ENCODE measurements at regions not wholly inside any gene's neighbourhood (a gene's known extent, or its start where the extent isn't known, plus 50 kb on each side); places are given as distances from the start of the nearest gene placed in this dataset.
"Not testable (repeated sequence)": the region's sequence is repeated elsewhere in the genome, so short reads cannot be mapped to it uniquely, and the experiment has no call there.

GRCh38 chr5:36802187-36802586, 74.4 kb upstream of the NIPBL start:
- Mint-ChIP-seq H3K4me1 (peaks cover under 1% of the 10 kb centered on the region; the same call in 2 of the 3 replicates), H3K27ac (no peak overlapping the region), H3K9me3 (no peaks in the 10 kb centered on the region), H3K4me3 (no peak overlapping the region), H3K27me3 (ENCODE audit: insufficient read depth, low read depth, poor library complexity) (no peaks in the 10 kb centered on the region), H3K36me3 (ENCODE audit: low read depth) (no peaks in the 10 kb centered on the region)
- ATAC-seq (no peak), DNase-seq (ENCODE audit: low spot score) (no peak)
- no peaks in the 10 kb centered on the region for H4K20me1 ChIP-seq (replicated peaks; ENCODE audit: insufficient read depth)
- 0 out of 2 replicates have a peak, but pooled peaks cover 1% of the 10 kb centered on the region for H3K4me1 ChIP-seq (ENCODE audit: insufficient read depth)
- H3K4me2 ChIP-seq = no peak overlapping the region
- H2AFZ ChIP-seq = no peak overlapping the region
- no peak overlapping the region for H3K4me3 ChIP-seq
- H3K27ac ChIP-seq (ENCODE audit: low read depth) = no peak overlapping the region
- no peaks in the 10 kb centered on the region for H3F3A ChIP-seq (replicated peaks; ENCODE audit: low read depth)
- H3K36me3 ChIP-seq (ENCODE audit: insufficient read depth) = no peaks in the 10 kb centered on the region
- no peaks in the 10 kb centered on the region for H3K79me2 ChIP-seq (replicated peaks; ENCODE audit: insufficient read depth)
- no peaks in the 10 kb centered on the region for H3K9me2 ChIP-seq (ENCODE audit: insufficient read depth)
- no peak for TF ChIP-seq ZNF331 (CRISPR knock-in tag; IDR thresholded peaks at IDR 0.05; ENCODE audit: low read depth)
- no peak for TF ChIP-seq REST (IDR thresholded peaks at IDR 0.05; ENCODE audit: unreplicated experiment)
- no peak for TF ChIP-seq STAT1 (IDR thresholded peaks at IDR 0.05; ENCODE audit: unreplicated experiment)
- TF ChIP-seq JUNB (IDR thresholded peaks at IDR 0.05; ENCODE audit: unreplicated experiment) = no peak
- no peak for TF ChIP-seq EZH2phosphoT487 (IDR thresholded peaks at IDR 0.05; ENCODE audit: unreplicated experiment)
- TF ChIP-seq CREB1 (CRISPR knock-in tag; IDR thresholded peaks at IDR 0.05; ENCODE audit: low read depth) = no peak
- no peak for TF ChIP-seq ZNF462 (CRISPR knock-in tag; IDR thresholded peaks at IDR 0.05)
- no peak for TF ChIP-seq ZNF114 (CRISPR knock-in tag; IDR thresholded peaks at IDR 0.05)
- TF ChIP-seq POLR2AphosphoS5 (IDR thresholded peaks at IDR 0.05; ENCODE audit: low read depth) = no peak
- H3K27me3 ChIP-seq (ENCODE audit: insufficient read depth) = no peaks in the 10 kb centered on the region

GRCh38 chr5:36813249-36813648, 63.3 kb upstream of the NIPBL start:
- H3K27ac ChIP-seq (ENCODE audit: low read depth); H3K27me3 ChIP-seq (ENCODE audit: insufficient read depth); H3K4me1 Mint-ChIP-seq; H3K27ac Mint-ChIP-seq; H3K4me3 ChIP-seq; H3K9me2 ChIP-seq (ENCODE audit: insufficient read depth); H3K36me3 Mint-ChIP-seq (ENCODE audit: low read depth); H3K27me3 Mint-ChIP-seq (ENCODE audit: insufficient read depth, low read depth, poor library complexity); H3K4me1 ChIP-seq (ENCODE audit: insufficient read depth); H3K9me3 Mint-ChIP-seq; ATAC-seq; H3K79me2 ChIP-seq (replicated peaks; ENCODE audit: insufficient read depth); DNase-seq (ENCODE audit: low spot score); H4K20me1 ChIP-seq (replicated peaks; ENCODE audit: insufficient read depth); H3K4me3 Mint-ChIP-seq; H3F3A ChIP-seq (replicated peaks; ENCODE audit: low read depth); H3K4me2 ChIP-seq; H2AFZ ChIP-seq; H3K36me3 ChIP-seq (ENCODE audit: insufficient read depth): not testable (repeated sequence)
